ENCODE measurements at regions not wholly inside any gene's neighbourhood (a gene's known extent, or its start where the extent isn't known, plus 50 kb on each side); places are given as distances from the start of the nearest gene placed in this dataset.
A peak's percentile ranks its signal among the peaks of the same experiment; 100 is the strongest.

DNA sequence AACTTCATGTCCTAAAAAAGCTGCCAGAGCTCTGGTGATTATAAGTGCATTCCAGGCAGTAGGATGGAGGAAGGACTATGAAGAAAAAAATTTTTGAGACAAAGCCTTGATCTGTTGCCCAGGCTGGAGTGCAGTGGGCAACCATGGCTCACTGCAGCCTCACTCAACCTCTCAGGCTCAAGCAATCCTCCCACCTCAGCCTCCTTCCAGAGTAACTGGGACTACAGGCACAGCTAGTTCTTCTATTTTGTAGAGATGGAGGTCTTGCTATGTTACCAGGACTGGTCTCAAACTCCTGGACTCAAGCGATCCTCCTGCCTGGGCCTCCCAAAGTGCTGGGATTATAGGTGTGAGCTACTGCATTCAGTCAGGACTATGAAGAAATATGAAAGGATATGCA is 161.2 kb downstream of the IRS2 start:
- H3K36me3 ChIP-seq = no peaks in the 10 kb centered on the region
- TF ChIP-seq, protein P1, sequence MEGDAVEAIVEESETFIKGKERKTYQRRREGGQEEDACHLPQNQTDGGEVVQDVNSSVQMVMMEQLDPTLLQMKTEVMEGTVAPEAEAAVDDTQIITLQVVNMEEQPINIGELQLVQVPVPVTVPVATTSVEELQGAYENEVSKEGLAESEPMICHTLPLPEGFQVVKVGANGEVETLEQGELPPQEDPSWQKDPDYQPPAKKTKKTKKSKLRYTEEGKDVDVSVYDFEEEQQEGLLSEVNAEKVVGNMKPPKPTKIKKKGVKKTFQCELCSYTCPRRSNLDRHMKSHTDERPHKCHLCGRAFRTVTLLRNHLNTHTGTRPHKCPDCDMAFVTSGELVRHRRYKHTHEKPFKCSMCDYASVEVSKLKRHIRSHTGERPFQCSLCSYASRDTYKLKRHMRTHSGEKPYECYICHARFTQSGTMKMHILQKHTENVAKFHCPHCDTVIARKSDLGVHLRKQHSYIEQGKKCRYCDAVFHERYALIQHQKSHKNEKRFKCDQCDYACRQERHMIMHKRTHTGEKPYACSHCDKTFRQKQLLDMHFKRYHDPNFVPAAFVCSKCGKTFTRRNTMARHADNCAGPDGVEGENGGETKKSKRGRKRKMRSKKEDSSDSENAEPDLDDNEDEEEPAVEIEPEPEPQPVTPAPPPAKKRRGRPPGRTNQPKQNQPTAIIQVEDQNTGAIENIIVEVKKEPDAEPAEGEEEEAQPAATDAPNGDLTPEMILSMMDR (IDR thresholded peaks at IDR 0.05; ENCODE audit: low read depth, low read length) = no peak
- H3K27me3 ChIP-seq = no peaks in the 10 kb centered on the region
- peaks cover 9% of the 10 kb centered on the region for H3K4me1 ChIP-seq (ENCODE audit: low read depth)
- DNase-seq (ENCODE audit: low read depth in 1 of 2, low spot score in 1 of 2) = no peak
- H3K4me3 ChIP-seq = no peak overlapping the region
- no peak overlapping the region for H3K27ac ChIP-seq
- no peaks in the 10 kb centered on the region for H3K9me3 ChIP-seq (ENCODE audit: low read depth)

DNA sequence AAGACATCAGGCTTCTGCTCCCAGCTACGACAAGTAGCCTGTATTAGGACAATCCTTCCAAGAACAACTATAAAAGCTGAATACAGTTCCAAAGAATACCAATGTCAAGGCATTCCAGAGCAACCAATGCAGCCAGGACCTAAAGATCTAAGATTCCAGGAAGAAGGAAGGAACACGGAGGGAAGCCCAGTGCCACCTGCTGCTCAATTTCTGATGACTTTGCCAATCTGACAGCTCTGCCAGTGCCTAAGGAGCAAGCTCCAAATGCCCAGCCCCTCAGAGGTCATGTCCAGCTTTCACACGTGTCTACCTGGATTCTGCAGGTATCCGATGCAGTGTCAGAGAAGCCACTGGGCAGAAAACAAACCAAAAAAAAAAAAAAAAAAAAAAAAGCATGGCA is 164.4 kb downstream of the IRS2 start:
- no peak for DNase-seq (ENCODE audit: low read depth in 1 of 2, low spot score in 1 of 2)
- Histone ChIP-seq H3K27ac (no peak overlapping the region), H3K36me3 (no peaks in the 10 kb centered on the region), H3K9me3 (ENCODE audit: low read depth) (no peaks in the 10 kb centered on the region), H3K4me3 (no peak overlapping the region), H3K27me3 (no peaks in the 10 kb centered on the region), H3K4me1 (ENCODE audit: low read depth) (no peaks in the 10 kb centered on the region)
- TF ChIP-seq, protein P1 (IDR thresholded peaks at IDR 0.05; ENCODE audit: low read depth, low read length) = no peak

- Histone ChIP-seq H3K36me3 (no peaks in the 10 kb centered on the region), H3K9me3 (ENCODE audit: low read depth) (no peaks in the 10 kb centered on the region), H3K4me3 (no peak overlapping the region), H3K27ac (no peak overlapping the region), H3K4me1 (ENCODE audit: low read depth) (no peaks in the 10 kb centered on the region), H3K27me3 (no peaks in the 10 kb centered on the region)
- no peak for DNase-seq (ENCODE audit: low read depth in 1 of 2, low spot score in 1 of 2)
- TF ChIP-seq, protein P1 (IDR thresholded peaks at IDR 0.05; ENCODE audit: low read depth, low read length) = no peak
These were observed 170.5 kb downstream of the IRS2 start for GRCh38 chr13:109615721-109616420.

GRCh38 chr13:109611912-109612691 is 174.3 kb downstream of the IRS2 start:
- Histone ChIP-seq H3K27ac (no peak overlapping the region), H3K36me3 (no peaks in the 10 kb centered on the region), H3K9me3 (ENCODE audit: low read depth) (no peaks in the 10 kb centered on the region), H3K27me3 (no peaks in the 10 kb centered on the region), H3K4me1 (ENCODE audit: low read depth) (no peaks in the 10 kb centered on the region), H3K4me3 (no peak overlapping the region)
- no peak for DNase-seq (ENCODE audit: low read depth in 1 of 2, low spot score in 1 of 2)
- TF ChIP-seq, protein P1 (IDR thresholded peaks at IDR 0.05; ENCODE audit: low read depth, low read length) = no peak

DNA sequence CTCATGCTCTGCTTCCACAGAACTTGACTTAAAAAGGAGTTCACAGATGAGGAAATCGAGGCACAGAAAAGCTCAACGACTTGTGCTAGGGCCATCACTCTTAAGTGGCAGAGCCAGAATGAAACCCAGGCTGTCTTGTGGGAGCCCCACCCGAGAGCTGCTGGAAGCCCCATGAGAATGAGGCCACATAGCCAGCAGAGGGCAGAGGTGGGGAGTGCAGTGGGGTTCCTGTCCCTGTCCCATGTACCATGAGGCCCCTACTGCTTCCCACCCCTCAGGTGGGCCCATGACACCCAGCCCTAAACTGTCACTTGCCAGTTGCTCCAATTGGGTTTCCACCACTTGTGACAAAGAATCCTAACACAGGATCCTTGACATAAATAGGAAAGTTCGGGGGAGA is 175.9 kb downstream of the IRS2 start:
- H3K9me3 ChIP-seq (ENCODE audit: low read depth) = no peaks in the 10 kb centered on the region
- TF ChIP-seq, protein P1 (IDR thresholded peaks at IDR 0.05; ENCODE audit: low read depth, low read length) = peak; percentile 40
- H3K36me3 ChIP-seq = no peaks in the 10 kb centered on the region
- no peak overlapping the region for H3K27ac ChIP-seq
- DNase-seq (ENCODE audit: low read depth in 1 of 2, low spot score in 1 of 2) = peak; percentile 19 to 27
- no peak overlapping the region for H3K4me3 ChIP-seq
- no peaks in the 10 kb centered on the region for H3K4me1 ChIP-seq (ENCODE audit: low read depth)
- H3K27me3 ChIP-seq = no peaks in the 10 kb centered on the region
